ENCODE measurements at regions not wholly inside any gene's neighbourhood (a gene's known extent, or its start where the extent isn't known, plus 50 kb on each side); places are given as distances from the start of the nearest gene placed in this dataset.

DNA sequence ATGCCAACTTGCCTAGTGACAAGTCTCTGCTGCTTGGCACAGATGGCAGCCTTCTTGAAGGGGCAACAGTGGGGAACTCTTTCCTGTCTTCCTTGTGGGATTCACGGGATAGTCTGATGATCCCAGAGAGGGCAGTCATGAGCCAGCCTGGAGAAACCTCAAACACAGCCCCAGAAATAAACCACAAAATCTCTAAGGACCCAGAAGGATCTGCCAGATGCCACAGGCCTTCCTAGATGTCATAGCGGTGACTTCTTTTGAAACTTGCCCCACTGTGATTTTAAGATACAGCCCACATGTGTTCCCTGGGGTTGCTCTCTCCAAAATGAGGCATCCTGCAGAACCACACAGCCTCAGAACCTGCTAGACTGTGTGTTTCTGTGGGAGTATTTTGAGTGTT, 707.6 kb upstream of the TSPY4 start:
- in situ Hi-C loops (cut with MboI; ENCODE audit: low sequenced_read_pairs, unreplicated experiment) = no loop called here
- no peak for TF ChIP-seq CTCF (IDR thresholded peaks at IDR 0.05; ENCODE audit: borderline replicate concordance, control extremely low read depth, extremely low read depth, insufficient read depth, missing control alignments)
- DNase-seq (ENCODE audit: low spot score) = no peak

GRCh38 chrY:8638111-8638510, 699.2 kb upstream of the TSPY4 start:
- in situ Hi-C loops (cut with MboI; ENCODE audit: low sequenced_read_pairs, unreplicated experiment) = no loop called here
- no peak for DNase-seq (ENCODE audit: low spot score)
- no peak for TF ChIP-seq CTCF (IDR thresholded peaks at IDR 0.05; ENCODE audit: borderline replicate concordance, control extremely low read depth, extremely low read depth, insufficient read depth, missing control alignments)

DNA sequence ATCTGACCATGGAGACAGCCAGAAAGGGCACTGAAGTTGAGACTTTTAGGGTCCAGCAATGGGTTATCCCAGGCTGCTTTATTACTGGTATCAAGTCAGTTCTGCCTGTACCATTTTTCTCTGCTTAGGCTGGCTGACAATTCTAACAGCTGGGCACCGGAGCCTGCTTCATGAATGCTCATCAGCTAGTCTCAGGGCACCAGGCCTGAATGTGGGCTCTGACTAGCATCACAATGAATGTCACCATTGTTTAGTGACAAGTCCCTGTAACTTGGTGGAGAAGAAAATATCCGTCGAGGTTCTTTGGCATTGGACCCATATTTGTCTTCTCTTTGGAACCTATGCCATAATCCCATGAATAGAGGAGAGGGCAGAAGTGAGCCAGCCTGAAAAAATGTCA, 692.3 kb upstream of the TSPY4 start:
- no peak for TF ChIP-seq CTCF (IDR thresholded peaks at IDR 0.05; ENCODE audit: borderline replicate concordance, control extremely low read depth, extremely low read depth, insufficient read depth, missing control alignments)

DNA sequence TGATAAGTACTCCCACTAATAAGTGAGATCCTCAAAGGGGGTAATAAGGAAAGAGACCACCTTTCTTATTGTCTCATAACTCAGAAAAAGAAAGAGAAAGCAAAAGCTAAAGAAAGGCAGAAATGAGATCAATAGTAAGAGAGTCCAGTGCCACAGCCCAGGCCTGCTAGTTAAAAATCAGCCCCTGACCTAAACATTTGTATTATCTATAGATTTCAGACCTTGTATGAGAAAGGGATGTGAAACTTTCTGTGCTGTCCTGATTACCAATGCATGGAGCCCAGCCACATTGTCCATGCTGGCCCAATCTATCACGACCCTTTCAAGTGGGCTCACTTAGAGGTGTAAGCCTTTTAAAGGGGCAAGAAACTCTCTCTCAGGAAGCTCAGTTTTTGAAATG, 684.8 kb upstream of the TSPY4 start:
- TF ChIP-seq CTCF (IDR thresholded peaks at IDR 0.05; ENCODE audit: borderline replicate concordance, control extremely low read depth, extremely low read depth, insufficient read depth, missing control alignments) = no peak
- in situ Hi-C loops (cut with MboI; ENCODE audit: low sequenced_read_pairs, unreplicated experiment) = no loop called here
- no peak for DNase-seq (ENCODE audit: low spot score)

More for the DNA sequence above, 692.3 kb upstream of the TSPY4 start:
- in situ Hi-C loops (cut with MboI; ENCODE audit: low sequenced_read_pairs, unreplicated experiment) = no loop called here
- DNase-seq (ENCODE audit: low spot score) = no peak

DNA sequence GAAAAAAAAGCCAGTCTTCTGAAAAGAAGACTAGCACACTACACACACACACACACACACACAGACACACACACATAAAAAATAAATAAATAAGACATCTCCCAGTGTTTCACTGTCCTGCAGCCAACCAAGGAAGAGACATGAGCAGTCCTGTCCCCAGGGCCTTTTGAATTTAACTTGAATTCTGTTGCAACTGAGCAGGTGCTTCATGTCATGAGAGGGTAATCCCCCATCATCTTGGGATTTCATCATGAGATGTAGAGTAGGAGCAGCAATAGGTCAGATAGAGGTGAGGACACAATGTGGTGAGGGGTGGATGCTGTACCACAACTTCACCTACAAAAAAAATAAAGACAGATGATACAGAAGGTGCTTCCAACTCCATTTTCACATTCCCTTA, 682.2 kb upstream of the TSPY4 start:
- in situ Hi-C loops (cut with MboI; ENCODE audit: low sequenced_read_pairs, unreplicated experiment) = no loop called here
- no peak for DNase-seq (ENCODE audit: low spot score)
- TF ChIP-seq CTCF (IDR thresholded peaks at IDR 0.05; ENCODE audit: borderline replicate concordance, control extremely low read depth, extremely low read depth, insufficient read depth, missing control alignments) = no peak

GRCh38 chrY:8656101-8656500, 681.2 kb upstream of the TSPY4 start:
- no peak for TF ChIP-seq CTCF (IDR thresholded peaks at IDR 0.05; ENCODE audit: borderline replicate concordance, control extremely low read depth, extremely low read depth, insufficient read depth, missing control alignments)
- in situ Hi-C loops (cut with MboI; ENCODE audit: low sequenced_read_pairs, unreplicated experiment) = no loop called here
- DNase-seq (ENCODE audit: low spot score) = no peak

DNA sequence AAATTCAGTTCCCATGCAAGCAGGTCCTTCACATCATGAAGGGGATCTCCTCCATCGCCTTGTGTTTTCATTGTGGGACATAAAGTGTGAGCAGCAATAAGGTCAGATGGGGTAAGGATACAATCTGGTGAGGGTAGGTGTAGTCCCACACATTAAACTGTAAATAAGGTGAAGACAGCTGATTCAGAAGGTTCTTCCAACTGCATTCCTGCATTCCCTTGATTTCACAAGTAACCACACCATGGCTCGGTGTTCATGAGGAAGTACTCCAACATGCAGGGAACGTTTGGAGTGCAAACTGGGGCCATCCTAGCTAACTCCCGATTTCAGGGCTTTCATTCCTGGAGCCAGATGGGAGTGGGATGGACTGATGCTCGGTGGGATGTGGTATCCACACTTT, 680.7 kb upstream of the TSPY4 start:
- TF ChIP-seq CTCF (IDR thresholded peaks at IDR 0.05; ENCODE audit: borderline replicate concordance, control extremely low read depth, extremely low read depth, insufficient read depth, missing control alignments) = no peak
- DNase-seq (ENCODE audit: low spot score) = no peak
- in situ Hi-C loops (cut with MboI; ENCODE audit: low sequenced_read_pairs, unreplicated experiment) = no loop called here
